ENCODE measurements at regions not wholly inside any gene's neighbourhood (a gene's known extent, or its start where the extent isn't known, plus 50 kb on each side); places are given as distances from the start of the nearest gene placed in this dataset.
"Not testable (repeated sequence)": the region's sequence is repeated elsewhere in the genome, so short reads cannot be mapped to it uniquely, and the experiment has no call there.

- peaks cover 0 to 2% (median 0%) of the 10 kb centered on the region in 3 donors for H3K27me3 ChIP-seq
- ATAC-seq (no peak), DNase-seq (no peak)
- no peaks in the 10 kb centered on the region for H3K9me3 ChIP-seq
- H3K4me3 ChIP-seq: no peak overlapping the region
- in situ Hi-C loops (cut with MboI; ENCODE audit: low sequenced_read_pairs in 4 of 4): no loop called here
- H3K27ac ChIP-seq: no peak overlapping the region
- no peaks in the 10 kb centered on the region for H3K4me1 ChIP-seq
- intact Hi-C loops (cut with DNase I; ENCODE audit: low total_unique reads): no loop called here
- TF ChIP-seq CTCF (IDR thresholded peaks at IDR 0.05 in 4 of 5, conservative IDR thresholded peaks at IDR 0.05 in 1 of 5): no peak
- TF ChIP-seq POLR2A (IDR thresholded peaks at IDR 0.05): no peak
- H3K36me3 ChIP-seq: no peaks in the 10 kb centered on the region
Measured at GRCh38 chrX:53883196-53883595, 161.1 kb downstream of the PHF8 start.

- H3K27ac ChIP-seq: no peak overlapping the region
- DNase-seq: no peak
- no peak for ATAC-seq
- H3K4me1 ChIP-seq: no peaks in the 10 kb centered on the region
- in situ Hi-C loops (cut with MboI; ENCODE audit: low sequenced_read_pairs in 4 of 4) (no loop called here), intact Hi-C loops (cut with DNase I; ENCODE audit: low total_unique reads) (no loop called here)
- H3K27me3 ChIP-seq: peaks cover 0 to 2% (median 0%) of the 10 kb centered on the region in 3 donors
- no peaks in the 10 kb centered on the region for H3K36me3 ChIP-seq
- TF ChIP-seq CTCF (IDR thresholded peaks at IDR 0.05 in 4 of 5, conservative IDR thresholded peaks at IDR 0.05 in 1 of 5) (no peak), POLR2A (IDR thresholded peaks at IDR 0.05) (no peak)
- H3K4me3 ChIP-seq: no peak overlapping the region
- no peaks in the 10 kb centered on the region for H3K9me3 ChIP-seq
Measured at GRCh38 chrX:53882331-53882730, 161.9 kb downstream of the PHF8 start.

GRCh38 chrX:53880786-53881185 is 163.5 kb downstream of the PHF8 start:
- ATAC-seq; H3K9me3 ChIP-seq; H3K27me3 ChIP-seq; H3K36me3 ChIP-seq; in situ Hi-C loops (cut with MboI; ENCODE audit: low sequenced_read_pairs in 4 of 4); intact Hi-C loops (cut with DNase I; ENCODE audit: low total_unique reads); DNase-seq; H3K4me1 ChIP-seq; H3K27ac ChIP-seq; H3K4me3 ChIP-seq: not testable (repeated sequence)

GRCh38 chrX:53859890-53860289 is 173.4 kb upstream of the HUWE1 start:
- in situ Hi-C loops (cut with MboI; ENCODE audit: low sequenced_read_pairs in 4 of 4) (no loop called here), intact Hi-C loops (cut with DNase I; ENCODE audit: low total_unique reads) (no loop called here)
- TF ChIP-seq POLR2A (IDR thresholded peaks at IDR 0.05) (no peak), CTCF (IDR thresholded peaks at IDR 0.05 in 4 of 5, conservative IDR thresholded peaks at IDR 0.05 in 1 of 5) (no peak)
- no peak for ATAC-seq
- DNase-seq: no peak
- Histone ChIP-seq H3K4me3 (no peak overlapping the region), H3K27ac (no peak overlapping the region), H3K9me3 (peaks cover 0 to 4% (median 0%) of the 10 kb centered on the region in 3 donors), H3K27me3 (no peaks in the 10 kb centered on the region), H3K36me3 (no peaks in the 10 kb centered on the region), H3K4me1 (no peaks in the 10 kb centered on the region)

GRCh38 chrX:53831662-53832635 is 145.4 kb upstream of the HUWE1 start:
- intact Hi-C loops (cut with DNase I; ENCODE audit: low total_unique reads) (no loop called here), in situ Hi-C loops (cut with MboI; ENCODE audit: low sequenced_read_pairs in 4 of 4) (loop anchor here in 1 of 4 donors (25.0 kb wide), 1 partner anchor 95 kb away; no protein-coding TSS in a partner anchor)
- no peak overlapping the region for H3K27ac ChIP-seq
- no peaks in the 10 kb centered on the region for H3K27me3 ChIP-seq
- no peaks in the 10 kb centered on the region for H3K9me3 ChIP-seq
- no peaks in the 10 kb centered on the region for H3K36me3 ChIP-seq
- no peaks in the 10 kb centered on the region for H3K4me1 ChIP-seq
- TF ChIP-seq CTCF (IDR thresholded peaks at IDR 0.05 in 4 of 5, conservative IDR thresholded peaks at IDR 0.05 in 1 of 5): no peak
- TF ChIP-seq POLR2A (IDR thresholded peaks at IDR 0.05): no peak
- no peak for DNase-seq
- no peak for ATAC-seq
- no peak overlapping the region for H3K4me3 ChIP-seq

All from gastrocnemius medialis (tissue), 4 donors.